ENCODE measurements at regions not wholly inside any gene's neighbourhood (a gene's known extent, or its start where the extent isn't known, plus 50 kb on each side); places are given as distances from the start of the nearest gene placed in this dataset.

GRCh38 chr2:221289846-221290245, 282.3 kb downstream of the EPHA4 start (continued):
- no peak for TF ChIP-seq PRDM10 (tag by site-specific recombination; IDR thresholded peaks at IDR 0.05)
- TF ChIP-seq ZNF23 (tag by site-specific recombination; IDR thresholded peaks at IDR 0.05; ENCODE audit: borderline replicate concordance): no peak
- no peak for TF ChIP-seq ZNF214 (tag by site-specific recombination; IDR thresholded peaks at IDR 0.05; ENCODE audit: borderline replicate concordance)

GRCh38 chr2:221293949-221294742, 278.0 kb downstream of the EPHA4 start:
- Histone ChIP-seq H3K4me1 (ENCODE audit: control insufficient read depth, insufficient read depth, low read length) (0 out of 2 replicates have a peak, but pooled peaks cover 3% of the 10 kb centered on the region), H3K9me3 (ENCODE audit: control insufficient read depth, insufficient read depth, low read depth, low read length) (no peaks in the 10 kb centered on the region), H3K36me3 (ENCODE audit: control insufficient read depth in 2 of 2, insufficient read depth in 1 of 2, low read length in 2 of 2) (no peaks in the 10 kb centered on the region), H3K4me3 (ENCODE audit: low read depth, low read length) (no peak overlapping the region), H3K27ac (ENCODE audit: extremely low read depth, low read depth, low read length) (no peak overlapping the region)
- POLR2A ChIA-PET: no interaction called here
- TF ChIP-seq ZNF549 (tag by site-specific recombination; IDR thresholded peaks at IDR 0.05): no peak
- no peak for TF ChIP-seq ZNF112 (tag by site-specific recombination; IDR thresholded peaks at IDR 0.05)
- no peak for TF ChIP-seq ZNF529 (tag by site-specific recombination; IDR thresholded peaks at IDR 0.05; ENCODE audit: insufficient replicate concordance)
- no peak for TF ChIP-seq MZF1 (tag by site-specific recombination; IDR thresholded peaks at IDR 0.05; ENCODE audit: borderline replicate concordance)
- TF ChIP-seq GFI1B (tag by site-specific recombination; IDR thresholded peaks at IDR 0.05): no peak
- no peak for TF ChIP-seq ZNF398 (tag by site-specific recombination; IDR thresholded peaks at IDR 0.05)
- no peak for TF ChIP-seq HOXC10 (CRISPR knock-in tag; IDR thresholded peaks at IDR 0.05)
- CTCF ChIA-PET: no interaction called here

- CTCF ChIA-PET: interaction anchor here (0.7 kb wide), 1 partner anchor 10 kb away, joined by 3 read pairs; no protein-coding TSS in a partner anchor
- POLR2A ChIA-PET: interaction anchor here (0.6 kb wide), 1 partner anchor 225 kb away, joined by 3 read pairs; no protein-coding TSS in a partner anchor
- TF ChIP-seq ZNF792 (tag by site-specific recombination; IDR thresholded peaks at IDR 0.05) (no peak), YY1 (tag by site-specific recombination; IDR thresholded peaks at IDR 0.05) (no peak), BCL11A (tag by site-specific recombination; IDR thresholded peaks at IDR 0.05; ENCODE audit: low read depth) (no peak), ZFP41 (tag by site-specific recombination; IDR thresholded peaks at IDR 0.05; ENCODE audit: borderline replicate concordance) (no peak), WT1 (tag by site-specific recombination; IDR thresholded peaks at IDR 0.05) (no peak), ZNF692 (tag by site-specific recombination; IDR thresholded peaks at IDR 0.05) (no peak), ZNF266 (tag by site-specific recombination; IDR thresholded peaks at IDR 0.05; ENCODE audit: low read depth) (no peak), ZNF354C (tag by site-specific recombination; IDR thresholded peaks at IDR 0.05; ENCODE audit: borderline replicate concordance, low read depth) (no peak), ZNF274 (IDR thresholded peaks at IDR 0.05; ENCODE audit: low read length) (no peak), ZNF274 (tag by site-specific recombination; IDR thresholded peaks at IDR 0.05; ENCODE audit: borderline replicate concordance) (no peak), ZNF571 (tag by site-specific recombination; IDR thresholded peaks at IDR 0.05) (no peak), GLI2 (tag by site-specific recombination; IDR thresholded peaks at IDR 0.05; ENCODE audit: borderline replicate concordance, low read depth) (no peak)
Measured at GRCh38 chr2:221304916-221305315, 267.2 kb downstream of the EPHA4 start.

More at GRCh38 chr2:221304916-221305315, 267.2 kb downstream of the EPHA4 start:
- no peak overlapping the region for H3K4me3 ChIP-seq (ENCODE audit: low read depth, low read length)
- no peaks in the 10 kb centered on the region for H3K36me3 ChIP-seq (ENCODE audit: control insufficient read depth in 2 of 2, insufficient read depth in 1 of 2, low read length in 2 of 2)
- peaks cover 17% of the 10 kb centered on the region for H3K4me1 ChIP-seq (ENCODE audit: control insufficient read depth, insufficient read depth, low read length)
- H3K9me3 ChIP-seq (ENCODE audit: control insufficient read depth, insufficient read depth, low read depth, low read length): no peaks in the 10 kb centered on the region
- no peak overlapping the region for H3K27ac ChIP-seq (ENCODE audit: extremely low read depth, low read depth, low read length)
